Liver (tissue), 3 donors: ENCODE measurements at regions not wholly inside any gene's neighbourhood (a gene's known extent, or its start where the extent isn't known, plus 50 kb on each side); places are given as distances from the start of the nearest gene placed in this dataset.

Source experiments
- FOXA1 ChIP-seq: IDR thresholded peaks from 2 replicates; pipeline ENCODE4 v1.6.1; 2016; ENCODE audit warnings: antibody characterized with exemption
- JUND ChIP-seq, 2 donors: IDR thresholded peaks; 2 replicates each; pipeline ENCODE4 v1.6.1; 2016; ENCODE audit warnings: antibody characterized with exemption in 2 of 2
- RXRA ChIP-seq, 2 donors: IDR thresholded peaks; 2 replicates each; pipeline ENCODE4 v1.6.1; 2017 to 2018; ENCODE audit warnings: antibody characterized with exemption in 2 of 2, mild to moderate bottlenecking in 1 of 2
- YY1 ChIP-seq: IDR thresholded peaks from 2 replicates; pipeline ENCODE4 v1.6.1; 2016; ENCODE audit warnings: antibody characterized with exemption, mild to moderate bottlenecking
- TF ChIP-seq, protein P1 (sequence below): IDR thresholded peaks from 2 replicates; pipeline ENCODE4 v1.6.1; 2016; ENCODE audit warnings: antibody characterized with exemption
- TF ChIP-seq, protein P2 (sequence below): fragments of 150-350 bp; IDR thresholded peaks from 2 replicates; pipeline ENCODE4 v1.5.1; 2017; ENCODE audit warnings: improper control_type of control experiment, low read depth, low read length; ENCODE audit not compliant: missing input control
- TF ChIP-seq, protein P3 (sequence below): IDR thresholded peaks from 2 replicates; pipeline ENCODE4 v1.6.1; 2016; ENCODE audit warnings: antibody characterized with exemption
- donor health status: healthy.
- donor health status: healthy.

DNA sequence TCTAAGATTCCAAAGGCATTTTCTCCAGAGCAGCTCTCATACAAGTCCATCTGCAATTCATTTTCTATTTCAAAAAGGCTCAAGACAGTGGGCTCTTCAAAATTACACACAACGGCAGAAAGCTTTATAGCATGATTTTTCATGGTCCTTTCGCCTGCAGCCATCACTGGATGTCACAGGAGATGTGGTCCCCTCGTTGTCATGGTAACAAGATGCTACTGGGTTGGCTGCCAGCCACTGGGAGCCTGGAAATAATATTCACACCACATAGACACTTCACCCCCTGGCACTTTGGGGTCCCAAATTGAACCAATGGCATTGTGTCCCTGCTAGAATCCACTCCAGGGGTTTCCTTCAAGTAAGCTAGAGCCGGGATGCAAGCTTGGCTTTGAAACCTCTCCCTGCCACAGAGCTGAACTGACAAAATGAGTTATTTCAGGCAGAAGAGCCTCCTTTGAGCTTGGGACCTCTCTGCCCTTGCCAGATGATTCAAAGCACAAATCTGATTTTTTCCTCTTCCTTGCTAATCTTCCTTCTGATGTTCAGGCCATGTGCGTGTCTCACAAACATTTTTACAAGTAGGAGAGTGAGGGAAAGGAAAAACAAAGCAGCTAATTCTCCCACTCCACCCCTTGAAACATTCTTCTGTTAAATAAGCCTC lies 512.6 kb upstream of the ADAMTS9 start:
- TF ChIP-seq, protein P1, sequence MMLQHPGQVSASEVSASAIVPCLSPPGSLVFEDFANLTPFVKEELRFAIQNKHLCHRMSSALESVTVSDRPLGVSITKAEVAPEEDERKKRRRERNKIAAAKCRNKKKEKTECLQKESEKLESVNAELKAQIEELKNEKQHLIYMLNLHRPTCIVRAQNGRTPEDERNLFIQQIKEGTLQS: no peak
- TF ChIP-seq, protein P2, sequence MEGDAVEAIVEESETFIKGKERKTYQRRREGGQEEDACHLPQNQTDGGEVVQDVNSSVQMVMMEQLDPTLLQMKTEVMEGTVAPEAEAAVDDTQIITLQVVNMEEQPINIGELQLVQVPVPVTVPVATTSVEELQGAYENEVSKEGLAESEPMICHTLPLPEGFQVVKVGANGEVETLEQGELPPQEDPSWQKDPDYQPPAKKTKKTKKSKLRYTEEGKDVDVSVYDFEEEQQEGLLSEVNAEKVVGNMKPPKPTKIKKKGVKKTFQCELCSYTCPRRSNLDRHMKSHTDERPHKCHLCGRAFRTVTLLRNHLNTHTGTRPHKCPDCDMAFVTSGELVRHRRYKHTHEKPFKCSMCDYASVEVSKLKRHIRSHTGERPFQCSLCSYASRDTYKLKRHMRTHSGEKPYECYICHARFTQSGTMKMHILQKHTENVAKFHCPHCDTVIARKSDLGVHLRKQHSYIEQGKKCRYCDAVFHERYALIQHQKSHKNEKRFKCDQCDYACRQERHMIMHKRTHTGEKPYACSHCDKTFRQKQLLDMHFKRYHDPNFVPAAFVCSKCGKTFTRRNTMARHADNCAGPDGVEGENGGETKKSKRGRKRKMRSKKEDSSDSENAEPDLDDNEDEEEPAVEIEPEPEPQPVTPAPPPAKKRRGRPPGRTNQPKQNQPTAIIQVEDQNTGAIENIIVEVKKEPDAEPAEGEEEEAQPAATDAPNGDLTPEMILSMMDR: no peak
- TF ChIP-seq YY1: no peak
- no peak for TF ChIP-seq FOXA1
- TF ChIP-seq JUND (IDR thresholded peaks at IDR 0.05): no peak
- TF ChIP-seq RXRA (IDR thresholded peaks at IDR 0.05): no peak
- TF ChIP-seq, protein P3, sequence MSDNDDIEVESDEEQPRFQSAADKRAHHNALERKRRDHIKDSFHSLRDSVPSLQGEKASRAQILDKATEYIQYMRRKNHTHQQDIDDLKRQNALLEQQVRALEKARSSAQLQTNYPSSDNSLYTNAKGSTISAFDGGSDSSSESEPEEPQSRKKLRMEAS: no peak
